Hematopoietic multipotent progenitor cell treated with erythropoietin and hydrocortisone succinate and interleukin-3 and kit ligand, for 17 days (in vitro differentiated cells): ENCODE measurements at regions not wholly inside any gene's neighbourhood (a gene's known extent, or its start where the extent isn't known, plus 50 kb on each side); places are given as distances from the start of the nearest gene placed in this dataset.

Experiments
- DNase-seq: peaks from one replicate; pipeline ENCODE4 v3.0.0-alpha.2; 2015; ENCODE audit warnings: low spot score

GRCh38 chr3:193929921-193930646 lies 205.9 kb upstream of the HES1 start:
- no peak for DNase-seq

- DNase-seq, result no peak
Observed at GRCh38 chr3:193932136-193932535, 203.8 kb upstream of the HES1 start.

- DNase-seq, result no peak
Observed at GRCh38 chr3:193932576-193932975, 203.4 kb upstream of the HES1 start.

GRCh38 chr3:193933451-193933850 lies 202.5 kb upstream of the HES1 start:
- no peak for DNase-seq

GRCh38 chr3:193935916-193936315 lies 200.0 kb upstream of the HES1 start:
- no peak for DNase-seq

GRCh38 chr3:193938613-193939012 lies 197.3 kb upstream of the HES1 start:
- no peak for DNase-seq

GRCh38 chr3:193939527-193939926 lies 196.4 kb upstream of the HES1 start:
- DNase-seq, result no peak

- no peak for DNase-seq
Observed at GRCh38 chr3:193940526-193940925, 195.4 kb upstream of the HES1 start.

GRCh38 chr3:193941486-193941885 lies 194.5 kb upstream of the HES1 start:
- DNase-seq, result no peak

GRCh38 chr3:193942516-193943055 lies 193.4 kb upstream of the HES1 start:
- no peak for DNase-seq

GRCh38 chr3:193943200-193943599 lies 192.7 kb upstream of the HES1 start:
- no peak for DNase-seq

- DNase-seq, result no peak
Observed at GRCh38 chr3:193943851-193944517, 192.0 kb upstream of the HES1 start.

- DNase-seq, result no peak
Observed at GRCh38 chr3:193944518-193944884, 191.4 kb upstream of the HES1 start.

GRCh38 chr3:193945143-193945542 lies 190.8 kb upstream of the HES1 start:
- no peak for DNase-seq

- no peak for DNase-seq
Observed at GRCh38 chr3:193946945-193947344, 189.0 kb upstream of the HES1 start.

GRCh38 chr3:193947596-193947995 lies 188.4 kb upstream of the HES1 start:
- no peak for DNase-seq

GRCh38 chr3:193948459-193948858 lies 187.5 kb upstream of the HES1 start:
- no peak for DNase-seq

GRCh38 chr3:193951859-193952258 lies 184.1 kb upstream of the HES1 start:
- no peak for DNase-seq

GRCh38 chr3:193954752-193955151 lies 181.2 kb upstream of the HES1 start:
- DNase-seq, result no peak

GRCh38 chr3:193955719-193956118 lies 180.2 kb upstream of the HES1 start:
- no peak for DNase-seq

- no peak for DNase-seq
Observed at GRCh38 chr3:193959861-193960260, 176.1 kb upstream of the HES1 start.

GRCh38 chr3:193960487-193961274 lies 175.3 kb upstream of the HES1 start:
- DNase-seq, result no peak
